AG09319 (cell line): ENCODE measurements at regions not wholly inside any gene's neighbourhood (a gene's known extent, or its start where the extent isn't known, plus 50 kb on each side); places are given as distances from the start of the nearest gene placed in this dataset.

Source experiments
- DNase-seq: peaks from one replicate; pipeline ENCODE4 v3.0.0-alpha.2; 2010; ENCODE audit warnings: low read depth; ENCODE audit errors: extremely low read depth
- CTCF ChIP-seq: IDR thresholded peaks from 2 replicates; pipeline ENCODE4 v1.5.1; 2011; ENCODE audit warnings: low read depth, mild to moderate bottlenecking, inconsistent platforms, low read length, moderate library complexity

- no peak for DNase-seq
- peak; percentile 27 for TF ChIP-seq CTCF
These were observed 85.6 kb downstream of the CD8B2 start for GRCh38 chr2:106572541-106573450.

- no peak for TF ChIP-seq CTCF
- no peak for DNase-seq
These were observed 86.6 kb downstream of the CD8B2 start for GRCh38 chr2:106573773-106574172.

- TF ChIP-seq CTCF = no peak
- peak; percentile 7 for DNase-seq
These were observed 88.8 kb downstream of the CD8B2 start for GRCh38 chr2:106575955-106576354.

GRCh38 chr2:106577255-106577651, 90.1 kb downstream of the CD8B2 start:
- no peak for DNase-seq
- TF ChIP-seq CTCF = no peak

GRCh38 chr2:106579750-106580197, 92.6 kb downstream of the CD8B2 start:
- no peak for TF ChIP-seq CTCF
- no peak for DNase-seq

- TF ChIP-seq CTCF = no peak
- no peak for DNase-seq
These were observed 93.1 kb downstream of the CD8B2 start for GRCh38 chr2:106580241-106580640.

- DNase-seq = no peak
- TF ChIP-seq CTCF = no peak
These were observed 94.2 kb downstream of the CD8B2 start for GRCh38 chr2:106581328-106581727.
